Stimulated activated CD4-positive, alpha-beta T cell treated with anti-CD3 and anti-CD28 coated beads, Interleukin-15, amount 100 ng/mL, for 24 hours (primary cell): ENCODE measurements at regions not wholly inside any gene's neighbourhood (a gene's known extent, or its start where the extent isn't known, plus 50 kb on each side); places are given as distances from the start of the nearest gene placed in this dataset.

Source experiments
- DNase-seq: peaks from one replicate; pipeline ENCODE4 v3.0.0-alpha.2; 2020

DNA sequence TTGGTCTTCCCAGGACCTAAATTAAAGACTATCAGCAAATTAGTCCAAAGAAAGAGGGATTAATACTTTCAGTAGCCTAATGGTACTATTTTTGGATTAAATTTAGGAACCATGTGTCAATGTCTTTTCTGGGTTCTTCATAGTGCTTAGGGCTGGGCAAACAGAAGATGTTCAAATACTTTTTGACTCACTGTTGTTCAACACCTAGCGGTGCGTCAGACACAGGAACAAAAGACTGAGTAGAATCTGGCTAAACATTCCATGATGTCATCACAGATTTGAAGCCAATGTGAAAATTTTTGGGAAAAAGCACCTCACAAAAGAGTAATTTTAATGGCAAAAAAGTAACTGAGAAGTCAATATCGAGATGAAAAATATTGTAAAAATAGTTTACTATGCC, 544.4 kb downstream of the EFNA5 start:
- DNase-seq = no peak

DNA sequence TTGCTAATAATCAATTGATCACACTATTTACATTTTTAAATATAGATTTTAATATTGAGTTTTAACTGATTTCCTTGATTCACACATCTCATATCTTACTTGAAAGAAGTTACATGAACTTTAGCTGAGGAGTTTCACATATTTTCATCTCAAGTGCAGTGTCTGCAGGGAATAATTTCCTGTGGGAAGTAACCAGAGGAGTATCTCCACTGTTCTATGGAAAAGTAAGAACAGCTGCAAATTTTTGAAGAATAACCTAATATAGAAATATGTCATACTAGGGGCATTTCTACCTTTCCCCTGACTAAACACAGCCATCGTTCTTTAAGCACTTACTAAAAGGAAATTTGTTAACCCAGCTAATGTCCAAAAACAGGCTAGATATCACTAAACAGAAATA, 546.4 kb downstream of the EFNA5 start:
- DNase-seq = no peak

DNA sequence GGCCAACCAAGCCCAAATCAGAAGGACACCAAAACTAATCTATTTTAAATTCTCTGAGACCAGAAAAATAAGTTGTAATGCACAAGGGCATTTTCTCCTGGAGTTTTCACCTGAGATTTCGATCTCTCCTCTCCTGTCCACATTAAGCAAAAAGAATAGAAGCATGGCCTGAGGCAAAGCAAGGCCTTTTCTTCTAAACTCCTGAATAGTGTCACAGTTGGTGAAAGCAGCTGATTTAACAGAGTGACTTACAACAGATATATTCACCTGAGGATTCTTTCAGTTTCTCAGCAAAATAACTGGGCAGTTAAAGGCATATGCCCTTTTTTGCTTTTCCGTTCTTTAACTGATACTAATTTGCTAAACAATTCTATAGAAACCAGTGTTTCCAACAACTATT, 547.7 kb downstream of the EFNA5 start:
- DNase-seq = no peak

DNA sequence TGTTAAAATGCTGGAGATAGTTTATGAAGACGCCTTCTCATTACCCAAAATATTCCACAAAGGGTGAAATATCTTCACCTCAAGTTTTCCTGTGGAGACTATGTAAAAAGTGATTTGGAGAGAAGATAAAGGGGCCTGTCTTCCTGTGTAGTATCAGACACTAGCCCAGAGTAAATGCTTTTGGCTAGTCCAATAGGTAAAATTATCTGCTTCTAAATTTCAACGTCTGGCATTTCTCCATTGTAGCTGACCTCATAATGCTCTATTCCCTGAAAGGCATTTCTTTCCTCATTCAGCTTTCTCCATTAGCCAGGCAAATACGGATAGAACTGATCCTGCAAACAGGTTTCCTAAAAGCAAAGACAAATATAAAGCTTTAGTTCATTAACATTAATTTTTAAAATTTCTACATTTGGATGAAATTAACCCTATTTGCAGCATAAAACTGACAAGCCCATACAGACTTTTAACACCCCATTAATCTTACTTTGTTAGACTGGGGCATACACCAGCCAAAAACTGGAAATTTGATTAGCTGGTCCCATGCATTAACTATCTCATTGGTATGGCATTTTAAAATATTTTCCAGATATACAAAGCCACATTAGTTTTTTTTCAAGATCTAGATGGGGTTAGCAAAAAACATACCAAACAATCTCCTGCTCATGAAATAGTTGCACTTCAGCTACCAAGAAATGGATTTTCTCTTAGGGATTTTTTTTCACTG, 548.8 kb downstream of the EFNA5 start:
- DNase-seq = no peak

DNA sequence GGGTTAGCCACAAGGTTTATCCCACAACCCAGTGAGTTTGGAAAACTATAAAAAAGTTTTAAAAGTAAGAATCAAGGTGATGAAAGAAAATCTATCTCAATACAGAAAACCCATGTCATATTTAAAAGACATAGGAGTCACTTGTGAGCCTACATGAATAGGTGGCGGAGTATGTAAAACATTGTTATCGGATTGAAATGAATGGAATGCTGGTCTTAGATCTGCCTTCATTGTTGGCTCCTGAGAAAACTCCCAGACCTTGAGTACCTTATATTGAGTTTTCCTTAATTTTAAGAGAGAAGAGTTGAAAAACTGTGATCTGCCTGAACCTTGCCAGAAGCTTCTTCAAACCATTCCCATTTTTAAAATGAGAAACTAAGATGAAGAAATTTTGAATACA, 551.1 kb downstream of the EFNA5 start:
- DNase-seq = no peak

DNA sequence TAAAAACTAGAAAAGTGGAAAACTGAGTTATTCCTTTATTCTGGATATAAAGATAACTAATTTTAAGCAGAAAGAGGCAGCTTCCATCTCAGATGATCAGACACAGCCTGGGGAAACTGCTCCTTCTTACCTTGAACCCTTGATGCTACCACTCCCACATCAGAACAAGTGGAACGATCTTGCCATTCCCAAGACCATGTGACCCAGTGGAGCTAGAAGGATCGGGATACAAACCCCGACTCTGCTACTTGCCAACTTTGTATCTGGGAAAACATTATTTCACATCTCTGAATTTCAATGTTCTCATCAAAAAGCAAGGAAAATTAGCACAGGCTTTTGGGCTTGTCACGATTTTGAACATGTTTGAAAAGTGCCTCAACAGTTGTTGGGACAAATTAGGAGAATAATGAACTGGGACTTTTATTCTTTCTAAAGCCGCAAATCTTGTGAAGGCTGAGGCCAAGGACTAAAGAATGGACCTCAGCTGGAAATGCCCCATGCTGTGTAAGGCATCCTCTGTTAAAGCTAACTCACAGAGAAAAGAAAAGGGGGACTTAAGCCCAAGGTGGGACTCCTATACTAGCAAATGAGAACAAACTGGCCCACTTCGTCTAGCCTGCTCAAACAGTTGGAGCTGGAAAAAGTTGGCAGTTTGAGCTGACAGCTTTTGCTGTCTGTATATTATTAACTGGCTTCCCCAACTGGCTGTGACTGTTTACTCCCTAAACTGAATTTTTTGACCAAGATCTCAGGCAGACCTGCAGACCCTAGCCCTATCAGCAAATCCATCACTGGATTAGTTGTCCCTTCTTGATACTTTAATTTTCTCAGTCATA, 552.3 kb downstream of the EFNA5 start:
- DNase-seq = no peak

DNA sequence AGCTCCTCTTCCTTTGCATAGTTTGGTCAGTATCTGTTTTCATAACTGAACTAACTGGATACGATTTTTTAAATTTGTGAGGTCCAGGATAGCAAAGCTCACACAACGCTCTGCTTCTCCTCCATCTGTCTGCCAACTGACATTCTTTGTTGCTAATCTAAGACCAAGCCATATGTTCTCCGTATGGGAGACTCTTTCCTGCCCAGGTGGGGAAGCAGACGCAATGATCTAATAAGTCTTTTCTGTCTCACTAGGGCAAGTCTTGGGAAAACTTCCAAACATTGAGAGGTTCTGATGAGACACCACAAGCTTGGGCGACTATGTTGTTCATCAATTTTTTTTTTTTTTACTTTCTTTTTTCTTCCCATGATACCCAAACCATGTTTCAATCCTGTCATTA, 558.5 kb downstream of the EFNA5 start:
- no peak for DNase-seq

DNA sequence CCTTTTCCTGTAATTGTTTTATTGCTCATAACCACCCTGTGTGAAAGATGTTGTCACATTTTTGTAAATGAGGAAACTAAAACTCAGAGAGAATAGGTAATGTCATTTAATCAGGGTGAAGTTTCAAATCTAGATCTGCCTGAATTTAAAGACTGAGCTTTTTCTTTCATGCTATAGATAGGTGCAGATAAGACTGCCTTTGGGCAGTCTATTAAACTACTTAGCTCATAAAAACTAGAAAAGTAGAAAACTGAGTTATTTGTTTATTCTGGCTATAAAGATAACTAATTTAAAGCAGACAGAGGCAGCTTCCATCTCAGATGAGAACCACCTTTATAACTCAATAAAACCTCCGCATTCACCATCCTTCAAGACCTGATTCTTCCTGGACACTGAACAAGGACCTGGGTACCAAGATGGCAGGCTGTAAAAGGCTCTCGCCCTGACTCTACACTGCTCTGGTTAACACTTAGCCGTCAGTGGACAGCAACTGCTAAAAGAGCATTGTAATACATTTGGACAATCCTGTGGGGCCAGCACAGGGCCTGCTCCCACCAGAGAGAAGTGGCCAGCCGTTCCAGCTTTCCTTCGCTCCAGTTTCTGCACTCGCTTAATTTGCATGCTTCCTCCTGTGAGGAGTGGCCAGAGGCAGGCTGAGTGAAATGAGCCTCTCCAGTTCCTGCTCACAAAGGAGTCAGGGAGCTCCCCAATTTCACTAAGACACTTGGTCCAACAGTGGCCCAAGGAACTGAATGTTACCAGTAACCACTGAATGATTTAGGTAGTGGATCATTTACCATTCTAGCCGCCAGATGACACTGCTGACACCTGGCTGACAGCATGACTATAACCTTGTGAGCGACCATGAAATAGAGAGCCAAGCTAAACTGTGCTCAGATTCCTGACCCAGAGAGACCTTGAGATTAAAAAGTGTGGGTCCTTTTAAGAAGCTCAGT, 566.4 kb downstream of the EFNA5 start:
- no peak for DNase-seq

DNA sequence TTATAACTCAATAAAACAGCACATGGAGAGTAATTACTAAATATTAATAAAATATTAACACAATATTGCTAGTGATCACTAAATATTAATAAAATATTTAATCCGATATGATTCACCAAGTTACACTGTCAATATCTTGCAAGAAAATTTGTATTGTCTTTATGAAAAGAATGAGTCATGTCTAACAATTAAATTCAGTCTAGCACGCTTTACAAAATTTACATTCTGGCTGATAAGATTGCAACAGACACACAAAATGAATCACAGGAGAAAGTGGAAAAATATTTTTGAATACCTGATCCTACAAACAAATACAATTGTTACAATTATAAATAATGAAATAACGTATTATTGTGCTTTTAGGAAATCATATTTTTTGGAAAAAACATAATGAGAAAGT, 567.2 kb downstream of the EFNA5 start:
- no peak for DNase-seq

DNA sequence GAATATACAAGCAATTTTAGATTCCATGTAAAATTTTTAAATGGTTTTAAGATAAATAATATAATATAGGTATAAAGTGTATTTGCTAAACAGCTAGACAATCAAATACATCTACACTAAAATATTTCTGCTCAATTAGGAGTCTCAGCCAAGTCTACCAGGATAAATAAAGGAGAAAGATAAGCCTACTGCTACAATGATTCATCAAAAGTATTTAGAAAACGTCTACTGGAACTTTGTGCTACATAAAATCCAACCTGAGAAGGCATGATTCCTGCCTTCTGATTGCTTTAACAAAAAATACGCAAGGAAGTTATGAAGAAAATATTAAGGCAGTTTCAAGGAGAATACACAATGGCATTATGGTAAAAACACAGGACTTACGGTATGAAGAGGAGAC, 570.6 kb downstream of the EFNA5 start:
- DNase-seq = no peak

DNA sequence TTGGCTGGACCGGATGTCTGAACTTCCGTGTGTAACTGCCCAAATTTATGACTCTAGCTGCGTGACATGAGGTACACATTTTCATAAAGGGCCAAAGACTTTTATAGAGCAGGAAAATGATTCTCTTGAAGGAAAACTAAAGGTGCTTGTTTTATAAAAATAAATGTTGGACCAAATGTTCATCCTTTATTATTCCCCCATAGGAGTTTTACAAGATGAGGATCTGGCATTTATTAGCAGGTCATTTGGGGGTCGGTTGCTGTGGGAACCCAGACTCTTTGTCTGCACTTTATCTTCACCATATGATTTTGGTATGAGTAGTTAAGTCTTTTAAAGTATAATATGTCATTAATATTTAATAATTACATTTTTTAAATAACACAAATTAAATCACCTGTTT, 571.2 kb downstream of the EFNA5 start:
- DNase-seq = no peak

DNA sequence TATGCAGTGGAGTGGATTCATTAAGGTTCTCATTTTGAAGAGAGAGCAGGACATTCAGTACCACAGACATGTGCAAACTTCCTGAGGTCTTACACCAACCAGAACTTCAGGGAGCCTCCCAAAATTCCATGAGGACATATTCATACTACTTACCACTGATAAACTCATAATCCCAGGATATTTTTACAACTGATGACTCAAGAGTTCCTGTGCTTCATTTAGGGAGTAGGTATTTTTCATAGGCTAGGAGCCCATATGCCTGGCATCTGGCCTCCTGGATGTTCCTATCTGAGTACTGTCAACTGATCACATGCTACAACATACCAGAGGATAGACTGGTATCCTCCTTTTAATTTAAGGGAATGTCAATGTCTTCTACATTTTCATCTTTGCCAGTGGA, 578.0 kb downstream of the EFNA5 start:
- no peak for DNase-seq

DNA sequence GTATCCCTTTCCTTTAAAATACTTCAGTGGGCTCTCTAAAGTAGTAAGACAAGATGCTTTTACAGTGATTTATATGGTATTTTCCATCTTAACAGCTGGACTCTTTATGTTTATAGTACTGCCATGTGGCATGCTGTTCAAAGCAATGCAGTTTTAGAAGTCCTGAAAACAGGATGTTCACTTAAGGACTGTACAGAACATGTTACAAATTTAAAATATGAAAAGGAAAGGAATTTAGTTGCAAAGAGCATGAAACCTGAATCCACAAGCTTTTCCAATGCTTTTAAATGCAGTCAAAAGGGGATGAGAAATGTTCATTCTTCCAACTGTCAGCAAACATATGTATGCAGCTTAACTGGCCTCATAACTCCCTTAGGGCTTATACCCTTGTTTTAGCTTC, 580.2 kb downstream of the EFNA5 start:
- no peak for DNase-seq

DNA sequence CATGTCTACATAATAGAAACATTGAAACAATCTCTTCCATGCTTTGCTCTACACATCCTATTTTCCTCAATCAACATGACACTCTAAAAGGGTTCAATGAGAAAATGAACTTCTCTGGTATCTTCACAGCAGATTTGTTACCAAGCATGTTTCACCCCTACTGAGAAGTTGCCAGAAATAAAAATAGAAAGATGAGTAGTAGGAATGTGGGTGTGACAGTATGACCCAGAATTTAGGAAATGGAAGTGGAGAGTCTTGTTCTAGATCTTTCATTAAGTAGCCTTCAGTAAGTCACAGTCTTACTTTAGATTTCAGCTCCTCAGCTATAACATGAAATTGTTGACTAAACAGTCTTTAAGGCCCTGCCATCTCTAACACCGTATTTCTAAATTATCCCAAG, 581.8 kb downstream of the EFNA5 start:
- no peak for DNase-seq

DNA sequence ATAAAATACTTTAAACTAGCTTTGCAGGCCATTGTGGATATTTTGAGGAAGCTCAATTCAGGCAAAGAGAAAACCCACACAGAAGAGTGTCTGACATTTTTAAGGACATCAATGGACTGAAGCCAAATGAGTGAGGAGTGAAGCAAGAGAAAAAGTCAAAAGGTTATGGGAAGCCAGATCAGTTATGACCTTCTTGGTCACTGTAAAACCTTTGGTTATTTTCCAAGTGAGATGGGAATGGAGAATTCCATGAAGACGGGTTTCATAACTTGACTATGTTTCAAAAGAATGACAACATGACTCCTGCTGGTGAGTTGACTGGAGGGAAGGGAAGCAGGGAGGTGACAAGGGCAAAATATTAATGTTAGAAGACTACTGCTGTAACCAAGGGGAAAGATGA, 585.2 kb downstream of the EFNA5 start:
- DNase-seq = no peak

DNA sequence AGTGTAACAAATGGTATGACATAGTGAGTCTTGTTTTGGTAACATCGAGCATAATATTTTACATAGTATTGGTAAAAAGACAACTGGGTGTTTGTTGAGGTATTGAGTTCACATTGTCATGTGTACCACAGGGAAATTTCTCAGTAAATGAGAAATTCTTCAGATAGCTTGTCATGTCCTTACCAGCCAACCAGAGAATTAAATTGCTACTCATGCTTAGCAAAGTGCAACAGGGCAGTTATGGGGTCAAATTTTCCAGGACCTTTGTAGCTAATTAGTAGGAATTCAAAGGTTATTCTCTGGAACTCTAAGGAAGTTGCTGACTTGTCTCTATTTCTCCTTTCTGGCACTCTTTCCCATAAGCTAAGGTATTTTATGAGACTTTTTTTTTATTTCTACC, 595.7 kb downstream of the EFNA5 start:
- no peak for DNase-seq

DNA sequence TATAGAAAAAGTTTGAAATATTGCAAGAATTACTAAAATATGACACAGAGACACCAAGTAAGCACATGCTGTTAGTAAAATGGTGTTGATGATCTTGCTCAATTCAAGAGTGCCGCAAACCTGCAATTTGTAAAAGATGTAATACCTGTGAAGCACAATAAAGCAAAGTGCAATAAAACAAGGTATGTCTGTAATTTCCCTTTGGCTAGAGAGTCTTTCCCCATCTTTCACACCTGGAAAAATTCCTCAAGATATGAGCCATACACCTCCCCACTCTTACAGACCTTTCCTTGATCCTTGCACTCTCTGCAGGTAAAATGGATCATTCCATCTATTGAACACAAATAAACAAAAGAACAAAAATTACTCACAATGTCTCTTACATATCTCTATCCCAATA, 597.8 kb downstream of the EFNA5 start:
- DNase-seq = no peak

DNA sequence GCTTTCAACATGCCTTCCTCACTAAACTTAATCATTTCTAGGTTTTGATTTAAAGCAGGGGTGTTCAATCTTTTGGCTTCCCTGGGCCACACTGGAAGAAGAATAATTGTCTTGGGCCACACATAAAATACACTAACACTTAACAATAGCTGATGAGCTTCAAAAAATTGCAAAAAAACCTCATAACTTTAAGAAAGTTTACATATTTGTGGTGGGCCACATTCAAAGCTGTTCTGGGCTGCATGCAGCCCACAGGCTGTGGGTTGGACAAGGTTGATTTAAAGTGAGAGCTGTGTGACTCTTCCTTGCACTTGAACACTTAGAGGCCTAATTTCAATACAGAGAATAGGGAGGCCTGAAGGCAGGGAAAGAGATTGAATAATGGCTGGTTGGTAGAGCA, 598.3 kb downstream of the EFNA5 start:
- DNase-seq = no peak

DNA sequence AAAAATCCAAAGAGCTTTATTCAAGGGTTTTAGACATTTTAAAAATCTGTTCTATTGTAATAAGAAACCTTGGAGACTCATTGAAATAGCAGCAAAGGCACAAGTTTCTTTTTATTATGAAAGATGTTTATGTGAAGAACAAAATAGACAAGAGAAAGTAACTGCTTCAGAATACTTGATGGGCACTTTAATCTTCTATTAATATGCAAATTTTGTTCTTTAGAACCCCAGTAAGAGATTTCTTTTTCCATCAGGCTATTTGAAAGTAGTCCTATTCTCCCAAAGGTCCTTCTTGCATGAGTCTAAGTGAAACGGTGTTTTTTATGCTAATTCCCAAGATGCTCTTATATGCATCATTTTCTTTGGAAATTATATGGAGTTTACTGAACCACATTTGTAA, 602.0 kb downstream of the EFNA5 start:
- no peak for DNase-seq

DNA sequence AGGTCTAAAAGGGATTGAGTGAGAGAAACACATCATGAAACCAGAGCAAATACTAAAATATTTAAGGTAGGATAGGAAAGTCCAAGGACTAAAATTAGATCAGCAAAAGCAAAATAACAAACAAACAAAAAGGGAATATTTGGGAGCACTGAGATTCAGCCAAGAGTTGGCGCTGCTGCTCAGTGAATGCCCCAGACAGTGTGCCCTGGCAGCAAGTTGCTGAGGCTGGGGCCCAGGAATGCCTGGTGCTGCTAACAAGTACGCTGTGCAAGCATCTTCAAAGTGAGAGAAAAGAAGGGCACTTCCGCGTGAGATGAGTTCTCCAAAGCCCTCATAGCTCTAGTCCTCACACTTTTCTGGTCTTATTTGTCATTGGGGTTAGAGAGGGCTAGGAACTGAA, 603.3 kb downstream of the EFNA5 start:
- DNase-seq = no peak

DNA sequence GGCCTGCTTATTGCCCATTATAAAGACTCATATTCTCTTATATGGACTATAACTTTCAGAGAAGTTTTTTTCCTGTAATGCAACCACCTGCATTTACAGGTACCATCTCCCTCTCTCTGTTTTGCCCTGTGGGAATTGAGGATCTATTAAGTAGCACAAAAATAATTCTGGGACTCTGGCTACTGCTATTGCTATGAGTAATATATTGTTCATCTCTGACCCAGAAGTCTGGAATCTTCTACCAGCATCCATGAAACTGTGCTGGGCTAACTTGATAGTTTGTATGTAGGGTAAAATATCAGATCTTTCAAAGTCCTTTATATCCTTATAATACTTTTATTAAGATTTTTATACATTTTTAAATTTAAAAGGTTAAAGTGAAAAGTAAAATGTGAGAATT, 607.2 kb downstream of the EFNA5 start:
- no peak for DNase-seq

DNA sequence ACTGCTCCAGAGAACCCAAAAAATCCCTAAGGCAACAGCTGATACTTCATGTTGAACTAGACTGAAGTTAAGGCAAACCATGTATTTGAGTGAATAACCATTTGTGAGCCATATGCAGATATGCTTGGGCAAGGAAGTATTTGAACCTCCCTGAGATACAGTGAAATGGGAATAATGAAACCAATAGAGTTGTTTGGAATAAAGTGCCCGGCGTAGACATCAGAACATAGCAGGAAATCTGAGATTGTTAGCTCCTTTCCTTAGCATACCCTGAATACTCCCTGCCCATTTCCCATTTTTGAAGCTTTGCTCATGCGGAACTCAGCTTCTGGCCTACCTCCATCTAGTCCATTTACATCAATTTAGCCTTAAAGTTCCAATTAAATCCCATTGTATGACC, 611.9 kb downstream of the EFNA5 start:
- DNase-seq = no peak

DNA sequence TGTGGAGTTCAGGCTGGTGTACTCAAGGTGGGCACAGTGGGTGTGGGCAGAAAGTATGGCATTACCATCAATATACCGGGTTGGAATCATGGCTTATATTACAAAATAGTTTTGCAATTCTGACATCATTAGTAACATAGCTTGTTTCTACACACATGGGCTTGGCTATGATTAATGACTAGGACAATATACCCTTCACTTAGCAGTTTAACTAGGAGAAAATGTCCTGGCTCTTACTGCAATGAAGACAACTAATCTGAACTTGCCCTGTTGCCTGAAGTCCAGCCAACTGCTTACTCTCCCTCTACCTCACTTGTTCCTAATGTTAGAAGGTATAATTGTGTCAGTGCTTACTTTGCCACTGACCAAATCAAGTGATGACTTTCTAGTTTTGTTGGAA, 612.5 kb downstream of the EFNA5 start:
- DNase-seq = no peak

DNA sequence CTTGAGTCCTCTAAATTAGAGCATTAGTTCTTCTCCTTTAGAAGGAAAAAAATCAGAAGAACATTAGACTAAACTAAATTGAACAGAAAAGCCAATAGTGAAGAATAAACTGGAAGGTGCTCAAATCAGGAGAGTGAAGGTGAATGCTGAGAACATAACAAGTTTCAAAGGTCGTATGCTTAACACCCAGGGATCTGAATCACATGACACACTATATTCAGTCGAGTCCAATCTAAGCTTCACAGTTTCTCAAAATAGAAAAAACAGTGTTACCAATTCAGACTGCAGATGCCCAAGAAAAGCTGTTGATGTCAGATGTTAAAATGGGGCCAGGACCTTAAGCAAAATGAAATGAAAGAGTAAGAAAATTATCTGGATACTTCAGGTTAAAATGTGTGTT, 614.5 kb downstream of the EFNA5 start:
- no peak for DNase-seq
